H1 (cell line): ENCODE measurements at regions not wholly inside any gene's neighbourhood (a gene's known extent, or its start where the extent isn't known, plus 50 kb on each side); places are given as distances from the start of the nearest gene placed in this dataset.

Source experiments
- ATF3 ChIP-seq: IDR thresholded peaks from 2 replicates; pipeline ENCODE4 v1.6.1; 2011; ENCODE audit warnings: low read depth, mild to moderate bottlenecking, low read length; ENCODE audit not compliant: insufficient read depth
- CBX8 ChIP-seq: fragments of 300-800, 300-1000 bp; sonication (generic); IDR thresholded peaks from 2 replicates; pipeline ENCODE4 v1.7.1; 2016; ENCODE audit warnings: low read depth, low read length, borderline replicate concordance
- CHD1 ChIP-seq: IDR thresholded peaks from 2 replicates; pipeline ENCODE4 v1.6.1; 2012; ENCODE audit warnings: low read depth, low read length, improper control_type of control experiment
- GTF2F1 ChIP-seq: IDR thresholded peaks from 2 replicates; pipeline ENCODE4 v1.6.1; 2012; ENCODE audit warnings: low read depth, low read length, improper control_type of control experiment, borderline replicate concordance
- HDAC2 ChIP-seq, 2 experiments: fragments of 300-600 bp in 1 of 2; sonication (generic) in 1 of 2; IDR thresholded peaks; 2 replicates each; pipeline ENCODE4 v1.6.1; 2011 to 2012; ENCODE audit warnings: low read depth in 2 of 2, low read length in 2 of 2, mild to moderate bottlenecking in 2 of 2, moderate library complexity in 2 of 2, borderline replicate concordance in 1 of 2, inconsistent platforms in 1 of 2
- HDAC6 ChIP-seq: IDR thresholded peaks from one replicate; pipeline ENCODE4 v1.7.1; 2012; ENCODE audit warnings: low read depth, mild to moderate bottlenecking, inconsistent platforms, low read length, moderate library complexity
- RNF2 ChIP-seq: fragments of 200-900, 300-1000 bp; sonication (generic); IDR thresholded peaks from 2 replicates; pipeline ENCODE4 v1.7.1; 2016; ENCODE audit warnings: borderline replicate concordance, low read depth, mild to moderate bottlenecking, antibody characterized with exemption, low read length; ENCODE audit not compliant: poor library complexity, severe bottlenecking; ENCODE audit errors: missing control alignments
- SIRT6 ChIP-seq: IDR thresholded peaks from one replicate; pipeline ENCODE4 v1.7.1; 2012; ENCODE audit warnings: low read length, inconsistent platforms
- TF ChIP-seq, protein P1 (sequence below): fragments of 300-600 bp; sonication (generic); IDR thresholded peaks from 2 replicates; pipeline ENCODE4 v1.7.1; 2012; ENCODE audit warnings: low read length, moderate library complexity, mild to moderate bottlenecking, inconsistent platforms; ENCODE audit not compliant: insufficient replicate concordance

GRCh38 chr1:234748713-234749112, 138.7 kb upstream of the IRF2BP2 start (continued):
- TF ChIP-seq, protein P1, sequence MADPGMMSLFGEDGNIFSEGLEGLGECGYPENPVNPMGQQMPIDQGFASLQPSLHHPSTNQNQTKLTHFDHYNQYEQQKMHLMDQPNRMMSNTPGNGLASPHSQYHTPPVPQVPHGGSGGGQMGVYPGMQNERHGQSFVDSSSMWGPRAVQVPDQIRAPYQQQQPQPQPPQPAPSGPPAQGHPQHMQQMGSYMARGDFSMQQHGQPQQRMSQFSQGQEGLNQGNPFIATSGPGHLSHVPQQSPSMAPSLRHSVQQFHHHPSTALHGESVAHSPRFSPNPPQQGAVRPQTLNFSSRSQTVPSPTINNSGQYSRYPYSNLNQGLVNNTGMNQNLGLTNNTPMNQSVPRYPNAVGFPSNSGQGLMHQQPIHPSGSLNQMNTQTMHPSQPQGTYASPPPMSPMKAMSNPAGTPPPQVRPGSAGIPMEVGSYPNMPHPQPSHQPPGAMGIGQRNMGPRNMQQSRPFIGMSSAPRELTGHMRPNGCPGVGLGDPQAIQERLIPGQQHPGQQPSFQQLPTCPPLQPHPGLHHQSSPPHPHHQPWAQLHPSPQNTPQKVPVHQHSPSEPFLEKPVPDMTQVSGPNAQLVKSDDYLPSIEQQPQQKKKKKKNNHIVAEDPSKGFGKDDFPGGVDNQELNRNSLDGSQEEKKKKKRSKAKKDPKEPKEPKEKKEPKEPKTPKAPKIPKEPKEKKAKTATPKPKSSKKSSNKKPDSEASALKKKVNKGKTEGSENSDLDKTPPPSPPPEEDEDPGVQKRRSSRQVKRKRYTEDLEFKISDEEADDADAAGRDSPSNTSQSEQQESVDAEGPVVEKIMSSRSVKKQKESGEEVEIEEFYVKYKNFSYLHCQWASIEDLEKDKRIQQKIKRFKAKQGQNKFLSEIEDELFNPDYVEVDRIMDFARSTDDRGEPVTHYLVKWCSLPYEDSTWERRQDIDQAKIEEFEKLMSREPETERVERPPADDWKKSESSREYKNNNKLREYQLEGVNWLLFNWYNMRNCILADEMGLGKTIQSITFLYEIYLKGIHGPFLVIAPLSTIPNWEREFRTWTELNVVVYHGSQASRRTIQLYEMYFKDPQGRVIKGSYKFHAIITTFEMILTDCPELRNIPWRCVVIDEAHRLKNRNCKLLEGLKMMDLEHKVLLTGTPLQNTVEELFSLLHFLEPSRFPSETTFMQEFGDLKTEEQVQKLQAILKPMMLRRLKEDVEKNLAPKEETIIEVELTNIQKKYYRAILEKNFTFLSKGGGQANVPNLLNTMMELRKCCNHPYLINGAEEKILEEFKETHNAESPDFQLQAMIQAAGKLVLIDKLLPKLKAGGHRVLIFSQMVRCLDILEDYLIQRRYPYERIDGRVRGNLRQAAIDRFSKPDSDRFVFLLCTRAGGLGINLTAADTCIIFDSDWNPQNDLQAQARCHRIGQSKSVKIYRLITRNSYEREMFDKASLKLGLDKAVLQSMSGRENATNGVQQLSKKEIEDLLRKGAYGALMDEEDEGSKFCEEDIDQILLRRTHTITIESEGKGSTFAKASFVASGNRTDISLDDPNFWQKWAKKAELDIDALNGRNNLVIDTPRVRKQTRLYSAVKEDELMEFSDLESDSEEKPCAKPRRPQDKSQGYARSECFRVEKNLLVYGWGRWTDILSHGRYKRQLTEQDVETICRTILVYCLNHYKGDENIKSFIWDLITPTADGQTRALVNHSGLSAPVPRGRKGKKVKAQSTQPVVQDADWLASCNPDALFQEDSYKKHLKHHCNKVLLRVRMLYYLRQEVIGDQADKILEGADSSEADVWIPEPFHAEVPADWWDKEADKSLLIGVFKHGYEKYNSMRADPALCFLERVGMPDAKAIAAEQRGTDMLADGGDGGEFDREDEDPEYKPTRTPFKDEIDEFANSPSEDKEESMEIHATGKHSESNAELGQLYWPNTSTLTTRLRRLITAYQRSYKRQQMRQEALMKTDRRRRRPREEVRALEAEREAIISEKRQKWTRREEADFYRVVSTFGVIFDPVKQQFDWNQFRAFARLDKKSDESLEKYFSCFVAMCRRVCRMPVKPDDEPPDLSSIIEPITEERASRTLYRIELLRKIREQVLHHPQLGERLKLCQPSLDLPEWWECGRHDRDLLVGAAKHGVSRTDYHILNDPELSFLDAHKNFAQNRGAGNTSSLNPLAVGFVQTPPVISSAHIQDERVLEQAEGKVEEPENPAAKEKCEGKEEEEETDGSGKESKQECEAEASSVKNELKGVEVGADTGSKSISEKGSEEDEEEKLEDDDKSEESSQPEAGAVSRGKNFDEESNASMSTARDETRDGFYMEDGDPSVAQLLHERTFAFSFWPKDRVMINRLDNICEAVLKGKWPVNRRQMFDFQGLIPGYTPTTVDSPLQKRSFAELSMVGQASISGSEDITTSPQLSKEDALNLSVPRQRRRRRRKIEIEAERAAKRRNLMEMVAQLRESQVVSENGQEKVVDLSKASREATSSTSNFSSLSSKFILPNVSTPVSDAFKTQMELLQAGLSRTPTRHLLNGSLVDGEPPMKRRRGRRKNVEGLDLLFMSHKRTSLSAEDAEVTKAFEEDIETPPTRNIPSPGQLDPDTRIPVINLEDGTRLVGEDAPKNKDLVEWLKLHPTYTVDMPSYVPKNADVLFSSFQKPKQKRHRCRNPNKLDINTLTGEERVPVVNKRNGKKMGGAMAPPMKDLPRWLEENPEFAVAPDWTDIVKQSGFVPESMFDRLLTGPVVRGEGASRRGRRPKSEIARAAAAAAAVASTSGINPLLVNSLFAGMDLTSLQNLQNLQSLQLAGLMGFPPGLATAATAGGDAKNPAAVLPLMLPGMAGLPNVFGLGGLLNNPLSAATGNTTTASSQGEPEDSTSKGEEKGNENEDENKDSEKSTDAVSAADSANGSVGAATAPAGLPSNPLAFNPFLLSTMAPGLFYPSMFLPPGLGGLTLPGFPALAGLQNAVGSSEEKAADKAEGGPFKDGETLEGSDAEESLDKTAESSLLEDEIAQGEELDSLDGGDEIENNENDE = no peak
- TF ChIP-seq SIRT6 = no peak
- no peak for TF ChIP-seq CHD1
- TF ChIP-seq RNF2 = no peak
- no peak for TF ChIP-seq ATF3
- TF ChIP-seq GTF2F1 = no peak
- TF ChIP-seq HDAC2 (IDR thresholded peaks at IDR 0.05; ENCODE audit: borderline replicate concordance in 1 of 2, low read depth in 2 of 2, low read length in 2 of 2) = no peak
- no peak for TF ChIP-seq HDAC6
- no peak for TF ChIP-seq CBX8
